ENCODE measurements at regions not wholly inside any gene's neighbourhood (a gene's known extent, or its start where the extent isn't known, plus 50 kb on each side); places are given as distances from the start of the nearest gene placed in this dataset.
"Not testable (repeated sequence)": the region's sequence is repeated elsewhere in the genome, so short reads cannot be mapped to it uniquely, and the experiment has no call there.

- H3K27me3 Mint-ChIP-seq (ENCODE audit: low read depth); H3K4me3 Mint-ChIP-seq; H3K4me1 Mint-ChIP-seq; H3K36me3 Mint-ChIP-seq (ENCODE audit: low read depth); H3K27ac Mint-ChIP-seq; H3K9me3 Mint-ChIP-seq: not testable (repeated sequence)
Measured at GRCh38 chr17:16838795-16839194, 133.1 kb downstream of the TNFRSF13B start.

- H3K9me3 Mint-ChIP-seq; H3K27me3 Mint-ChIP-seq (ENCODE audit: low read depth); H3K4me1 Mint-ChIP-seq; H3K4me3 Mint-ChIP-seq; H3K36me3 Mint-ChIP-seq (ENCODE audit: low read depth); H3K27ac Mint-ChIP-seq: not testable (repeated sequence)
Measured at GRCh38 chr17:16838287-16838686, 133.6 kb downstream of the TNFRSF13B start.

GRCh38 chr17:16837468-16838266, 134.3 kb downstream of the TNFRSF13B start:
- H3K27ac Mint-ChIP-seq; H3K4me3 Mint-ChIP-seq; H3K36me3 Mint-ChIP-seq (ENCODE audit: low read depth); H3K4me1 Mint-ChIP-seq; H3K27me3 Mint-ChIP-seq (ENCODE audit: low read depth); H3K9me3 Mint-ChIP-seq: not testable (repeated sequence)

- not testable (repeated sequence) for H3K27me3 Mint-ChIP-seq (ENCODE audit: low read depth); H3K4me3 Mint-ChIP-seq; H3K4me1 Mint-ChIP-seq; H3K27ac Mint-ChIP-seq; H3K9me3 Mint-ChIP-seq; H3K36me3 Mint-ChIP-seq (ENCODE audit: low read depth)
Measured at GRCh38 chr17:16836315-16836915, 135.5 kb downstream of the TNFRSF13B start.

GRCh38 chr17:16833517-16833916, 138.4 kb downstream of the TNFRSF13B start:
- H3K36me3 Mint-ChIP-seq (ENCODE audit: low read depth); H3K9me3 Mint-ChIP-seq; H3K27me3 Mint-ChIP-seq (ENCODE audit: low read depth); H3K27ac Mint-ChIP-seq; H3K4me1 Mint-ChIP-seq; H3K4me3 Mint-ChIP-seq: not testable (repeated sequence)

GRCh38 chr17:16832853-16833252, 139.1 kb downstream of the TNFRSF13B start:
- not testable (repeated sequence) for H3K36me3 Mint-ChIP-seq (ENCODE audit: low read depth); H3K4me1 Mint-ChIP-seq; H3K9me3 Mint-ChIP-seq; H3K4me3 Mint-ChIP-seq; H3K27me3 Mint-ChIP-seq (ENCODE audit: low read depth); H3K27ac Mint-ChIP-seq

- not testable (repeated sequence) for H3K4me3 Mint-ChIP-seq; H3K27ac Mint-ChIP-seq; H3K9me3 Mint-ChIP-seq; H3K36me3 Mint-ChIP-seq (ENCODE audit: low read depth); H3K27me3 Mint-ChIP-seq (ENCODE audit: low read depth); H3K4me1 Mint-ChIP-seq
Measured at GRCh38 chr17:16832206-16832605, 139.7 kb downstream of the TNFRSF13B start.

- not testable (repeated sequence) for H3K4me3 Mint-ChIP-seq; H3K36me3 Mint-ChIP-seq (ENCODE audit: low read depth); H3K27ac Mint-ChIP-seq; H3K27me3 Mint-ChIP-seq (ENCODE audit: low read depth); H3K4me1 Mint-ChIP-seq
- H3K9me3 Mint-ChIP-seq = peaks cover 12% of the 10 kb centered on the region
Measured at GRCh38 chr17:16830770-16831169, 140.7 kb downstream of the CCDC144A start.

GRCh38 chr17:16830219-16830618, 140.2 kb downstream of the CCDC144A start:
- not testable (repeated sequence) for H3K36me3 Mint-ChIP-seq (ENCODE audit: low read depth); H3K4me1 Mint-ChIP-seq; H3K27ac Mint-ChIP-seq; H3K27me3 Mint-ChIP-seq (ENCODE audit: low read depth); H3K4me3 Mint-ChIP-seq
- peaks cover 12% of the 10 kb centered on the region for H3K9me3 Mint-ChIP-seq
